Activated T-helper 1 cell treated with Interleukin-2 at 50 U/mL for 16 hours (primary cell): ENCODE measurements at regions not wholly inside any gene's neighbourhood (a gene's known extent, or its start where the extent isn't known, plus 50 kb on each side); places are given as distances from the start of the nearest gene placed in this dataset.
A peak's percentile ranks its signal among the peaks of the same experiment; 100 is the strongest.

ENCODE experiments used
- DNase-seq: peaks from one replicate; pipeline ENCODE4 v3.0.0-alpha.2; 2020; ENCODE audit warnings: low read depth

GRCh38 chr1:5750186-5751162 lies 241.8 kb downstream of the NPHP4 start:
- DNase-seq, result no peak

- DNase-seq, result no peak
These were observed 243.7 kb downstream of the NPHP4 start for GRCh38 chr1:5748286-5749225.

DNA sequence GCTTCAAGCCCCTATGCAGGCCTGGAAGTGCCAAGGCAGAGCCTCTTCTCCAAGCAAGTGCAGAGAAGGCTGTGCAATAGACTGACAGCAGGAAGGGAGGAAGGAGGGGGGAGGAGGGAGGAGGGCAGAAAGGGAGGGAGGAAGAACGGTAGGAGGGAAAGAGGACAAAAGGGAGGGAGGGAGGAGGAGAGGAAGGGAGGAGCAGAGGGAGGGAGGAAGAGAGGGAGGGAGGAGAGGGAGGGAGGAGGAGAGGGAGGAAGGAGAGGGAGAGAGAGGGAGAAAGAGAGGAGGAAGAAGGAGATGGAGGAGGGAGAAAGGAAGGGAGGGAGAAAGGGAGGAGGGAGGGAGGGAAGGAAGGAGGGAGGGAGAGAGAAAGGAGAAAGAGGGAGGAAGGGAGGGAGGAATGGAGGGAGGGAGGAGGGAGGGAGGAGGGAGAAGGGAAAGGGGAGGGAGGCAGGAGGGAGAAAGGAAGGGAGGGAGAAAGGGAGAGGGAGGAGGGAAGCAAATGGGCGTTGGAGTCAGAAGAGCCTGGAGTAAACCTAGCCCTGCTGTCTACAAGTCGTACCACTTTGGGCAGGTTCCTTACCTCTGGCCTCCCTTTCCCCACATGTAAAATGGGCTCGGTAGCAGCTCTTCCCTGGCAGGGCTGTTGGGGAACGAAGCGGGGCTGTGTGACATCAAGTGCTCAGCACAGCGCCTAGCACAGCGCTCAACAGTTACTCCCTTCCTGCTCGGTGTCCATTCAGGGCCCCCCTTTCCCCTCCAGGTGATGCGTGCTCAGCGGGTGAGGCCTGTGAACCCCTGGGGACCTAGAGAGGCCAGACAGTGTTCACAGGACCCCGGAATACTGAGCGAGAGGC lies 244.6 kb downstream of the NPHP4 start:
- no peak for DNase-seq

- no peak for DNase-seq
These were observed 245.4 kb downstream of the NPHP4 start for GRCh38 chr1:5746611-5747425.

- peak; percentile 15 for DNase-seq
These were observed 246.2 kb downstream of the NPHP4 start for GRCh38 chr1:5745800-5746610.

- DNase-seq, result no peak
These were observed 247.1 kb downstream of the NPHP4 start for GRCh38 chr1:5744911-5745799.

- no peak for DNase-seq
These were observed 247.9 kb downstream of the NPHP4 start for GRCh38 chr1:5744341-5744740.

DNA sequence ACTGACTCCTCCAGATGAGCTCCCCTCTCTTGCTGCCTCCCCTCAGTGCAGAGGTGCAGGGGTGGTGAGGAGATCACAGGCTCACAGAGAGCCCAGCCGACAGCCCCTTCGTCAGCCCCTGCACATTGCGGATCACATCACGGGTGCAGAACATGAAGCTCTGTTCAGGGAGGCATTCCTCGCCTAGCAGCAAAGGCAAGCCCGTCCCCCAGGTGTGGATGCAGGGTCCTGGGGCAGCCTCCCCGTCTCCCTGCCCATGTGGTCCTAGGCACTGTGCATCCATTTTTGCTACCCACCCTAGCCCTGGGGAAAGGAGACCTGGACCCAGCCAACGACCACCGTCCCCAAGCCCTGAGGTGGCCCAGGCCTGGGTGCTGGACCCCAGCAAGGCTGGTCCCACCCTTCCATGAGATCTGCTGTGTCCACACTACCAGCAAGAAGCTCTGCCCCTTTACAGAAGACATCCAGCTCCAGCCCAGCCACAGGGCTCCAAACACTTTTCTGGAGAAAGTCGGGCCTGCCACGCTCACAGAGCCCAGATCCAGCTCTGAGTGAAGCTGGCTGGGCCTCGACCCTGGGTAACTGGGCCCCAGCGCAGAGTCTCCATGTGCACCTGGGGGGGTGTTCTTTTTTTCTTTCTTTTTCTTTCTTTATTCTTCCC lies 248.7 kb downstream of the NPHP4 start:
- no peak for DNase-seq

GRCh38 chr1:5742801-5743200 lies 249.4 kb downstream of the NPHP4 start:
- DNase-seq, result no peak

DNA sequence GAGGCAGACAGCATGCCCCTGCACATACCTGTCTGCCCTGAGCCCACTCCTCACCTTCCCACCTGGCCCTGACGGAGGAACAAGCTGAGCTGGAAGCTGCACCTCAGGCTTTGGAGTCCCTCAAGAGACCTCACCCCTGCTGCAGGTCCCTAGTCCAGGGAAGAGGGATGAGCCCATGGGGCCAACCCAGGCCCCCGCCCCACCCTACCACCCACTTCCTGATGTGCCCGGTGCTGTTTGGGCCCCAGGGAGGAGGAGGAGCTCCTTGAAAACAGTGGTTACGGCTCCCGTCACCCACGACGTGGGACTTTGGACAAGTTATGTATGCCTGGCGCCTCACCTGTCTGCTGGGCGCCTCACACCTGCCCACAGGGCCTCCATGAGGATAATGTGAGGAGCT lies 250.2 kb downstream of the NPHP4 start:
- DNase-seq, result no peak

DNA sequence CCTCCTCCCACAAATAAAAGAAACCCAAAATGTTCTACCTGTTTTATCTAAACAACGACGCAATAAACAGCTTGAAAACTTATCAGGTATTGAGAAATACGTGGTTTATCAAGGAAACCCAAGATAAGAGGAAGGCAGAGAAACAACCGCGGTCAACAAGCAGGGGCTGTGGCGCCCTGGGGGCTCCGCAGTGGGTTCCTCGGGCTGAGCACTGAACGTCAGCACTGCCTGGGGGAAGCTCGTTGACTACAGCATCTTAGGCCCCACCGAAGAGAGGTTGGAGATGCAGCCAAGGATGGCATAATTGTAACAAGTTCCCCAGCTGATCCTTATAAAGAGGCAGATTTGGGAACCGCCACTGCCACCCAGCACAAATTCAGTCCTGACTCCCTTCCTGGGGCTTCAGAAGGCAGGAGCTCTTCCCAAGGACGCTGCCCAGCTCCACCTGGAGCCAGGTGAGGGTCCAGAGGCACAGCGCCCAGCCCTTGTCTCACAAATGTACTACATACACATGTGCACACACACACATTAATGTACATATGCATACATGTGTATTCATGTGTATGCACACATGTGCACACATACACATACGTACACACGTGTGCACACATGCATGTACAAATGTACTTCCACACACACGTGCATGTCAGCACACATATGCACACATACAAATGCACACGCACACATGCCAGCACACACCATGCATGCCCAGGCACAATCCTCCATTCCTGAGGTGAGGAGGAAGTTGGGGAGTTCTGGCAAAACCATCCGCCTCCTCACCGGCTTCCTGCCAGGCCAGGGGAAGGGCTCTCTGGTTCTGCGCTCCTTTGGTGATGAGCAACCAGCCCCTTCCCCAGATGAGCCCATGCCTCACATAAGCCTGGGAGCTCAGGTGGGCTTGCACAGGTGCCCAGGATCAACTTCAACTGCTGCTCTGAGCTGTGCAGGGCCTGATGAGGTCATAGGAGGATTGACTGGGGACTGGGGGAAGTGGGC lies 251.1 kb downstream of the NPHP4 start:
- no peak for DNase-seq

DNA sequence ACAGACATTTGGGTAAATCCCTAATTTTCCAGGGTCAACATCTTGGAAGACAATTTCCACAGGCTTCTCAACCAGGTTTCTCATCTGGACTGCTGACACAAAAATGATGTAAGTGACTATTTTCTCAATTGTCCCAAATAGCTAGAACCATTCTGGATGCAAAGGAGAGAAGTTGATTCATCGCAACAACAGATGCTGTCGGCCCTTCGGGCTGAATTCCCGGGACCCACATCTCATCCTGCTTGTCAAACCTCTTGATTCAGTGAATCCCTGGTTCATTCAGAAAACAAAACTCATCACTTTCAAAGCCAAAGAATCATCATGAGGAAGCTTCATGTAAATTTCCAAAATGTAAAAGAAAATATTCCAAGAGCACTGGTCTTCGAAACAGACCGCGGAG lies 251.8 kb downstream of the NPHP4 start:
- no peak for DNase-seq

GRCh38 chr1:5739561-5740078 lies 252.6 kb downstream of the NPHP4 start:
- no peak for DNase-seq

DNA sequence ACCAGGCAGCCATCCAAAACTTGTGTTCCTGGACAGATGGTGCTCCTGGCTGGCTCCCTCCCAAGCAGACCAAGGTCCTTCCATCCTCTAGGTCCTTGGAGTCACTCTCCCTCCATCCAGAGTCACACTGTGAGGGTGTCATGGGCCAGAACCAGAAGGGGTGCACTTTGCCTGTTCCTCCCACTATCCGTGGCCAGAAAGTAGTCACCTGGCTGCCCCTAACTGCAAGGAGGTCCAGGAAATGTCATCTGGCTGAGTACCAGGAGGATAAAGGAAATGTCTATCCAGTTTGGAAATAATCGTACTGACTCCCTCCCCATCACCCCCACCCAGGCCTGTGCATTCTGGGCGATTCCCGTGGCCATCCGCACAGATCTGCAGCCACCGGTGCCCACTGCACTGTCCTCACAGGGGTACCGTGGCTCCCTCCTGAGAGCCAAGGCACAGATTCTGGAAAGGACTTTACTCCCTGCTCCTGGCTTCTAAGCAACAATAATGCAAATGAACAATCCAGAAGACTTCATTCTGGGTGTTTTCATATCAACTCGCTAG lies 253.2 kb downstream of the NPHP4 start:
- no peak for DNase-seq

- DNase-seq, result no peak
These were observed 255.1 kb downstream of the NPHP4 start for GRCh38 chr1:5737081-5737480.

GRCh38 chr1:5734996-5735395 lies 257.2 kb downstream of the NPHP4 start:
- DNase-seq, result no peak

GRCh38 chr1:5734414-5734813 lies 257.8 kb downstream of the NPHP4 start:
- DNase-seq, result no peak
